ENCODE measurements at regions not wholly inside any gene's neighbourhood (a gene's known extent, or its start where the extent isn't known, plus 50 kb on each side); places are given as distances from the start of the nearest gene placed in this dataset.
"Not testable (repeated sequence)": the region's sequence is repeated elsewhere in the genome, so short reads cannot be mapped to it uniquely, and the experiment has no call there.

DNA sequence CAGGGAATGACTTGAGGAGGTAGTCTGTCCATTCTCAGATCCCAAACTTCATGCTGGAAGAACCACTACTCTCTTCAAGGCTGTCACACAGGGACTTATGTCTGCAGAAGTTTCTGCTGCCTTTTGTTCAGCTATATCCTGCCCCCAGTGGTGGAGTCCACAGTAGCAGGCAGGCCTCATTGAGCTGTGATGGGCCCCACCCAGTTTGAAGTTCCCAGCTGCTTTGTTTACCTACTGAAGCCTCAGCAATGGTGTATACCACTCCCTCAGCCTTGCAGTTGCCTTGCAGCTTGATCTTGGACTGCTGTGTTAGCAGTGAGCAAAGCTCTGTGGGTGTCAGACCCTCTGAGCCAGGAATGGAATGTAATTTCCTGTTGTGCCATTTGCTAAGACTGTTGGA lies 212.0 kb downstream of the CDY2B start:
- TF ChIP-seq, protein P1, sequence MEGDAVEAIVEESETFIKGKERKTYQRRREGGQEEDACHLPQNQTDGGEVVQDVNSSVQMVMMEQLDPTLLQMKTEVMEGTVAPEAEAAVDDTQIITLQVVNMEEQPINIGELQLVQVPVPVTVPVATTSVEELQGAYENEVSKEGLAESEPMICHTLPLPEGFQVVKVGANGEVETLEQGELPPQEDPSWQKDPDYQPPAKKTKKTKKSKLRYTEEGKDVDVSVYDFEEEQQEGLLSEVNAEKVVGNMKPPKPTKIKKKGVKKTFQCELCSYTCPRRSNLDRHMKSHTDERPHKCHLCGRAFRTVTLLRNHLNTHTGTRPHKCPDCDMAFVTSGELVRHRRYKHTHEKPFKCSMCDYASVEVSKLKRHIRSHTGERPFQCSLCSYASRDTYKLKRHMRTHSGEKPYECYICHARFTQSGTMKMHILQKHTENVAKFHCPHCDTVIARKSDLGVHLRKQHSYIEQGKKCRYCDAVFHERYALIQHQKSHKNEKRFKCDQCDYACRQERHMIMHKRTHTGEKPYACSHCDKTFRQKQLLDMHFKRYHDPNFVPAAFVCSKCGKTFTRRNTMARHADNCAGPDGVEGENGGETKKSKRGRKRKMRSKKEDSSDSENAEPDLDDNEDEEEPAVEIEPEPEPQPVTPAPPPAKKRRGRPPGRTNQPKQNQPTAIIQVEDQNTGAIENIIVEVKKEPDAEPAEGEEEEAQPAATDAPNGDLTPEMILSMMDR (IDR thresholded peaks at IDR 0.05 in 2 of 3, conservative IDR thresholded peaks at IDR 0.05 in 1 of 3; ENCODE audit: borderline replicate concordance in 1 of 3, insufficient read depth in 1 of 3, low read depth in 2 of 3, low read length in 2 of 3): not testable (repeated sequence)
- TF ChIP-seq POLR2A (IDR thresholded peaks at IDR 0.05; ENCODE audit: borderline replicate concordance, extremely low read depth, insufficient read depth, insufficient read length); EZH2 (IDR thresholded peaks at IDR 0.05); SIN3A (IDR thresholded peaks at IDR 0.05; ENCODE audit: low read depth); CBX3 (IDR thresholded peaks at IDR 0.05; ENCODE audit: low read depth); CEBPB (IDR thresholded peaks at IDR 0.05; ENCODE audit: low read depth); POLR2AphosphoS5 (IDR thresholded peaks at IDR 0.05; ENCODE audit: low read depth, low read length); EZH2phosphoT487 (IDR thresholded peaks at IDR 0.05; ENCODE audit: borderline replicate concordance); REST (IDR thresholded peaks at IDR 0.05; ENCODE audit: low read depth); ZFX (IDR thresholded peaks at IDR 0.05): not testable (repeated sequence)
